A549 (cell line): ENCODE measurements at regions not wholly inside any gene's neighbourhood (a gene's known extent, or its start where the extent isn't known, plus 50 kb on each side); places are given as distances from the start of the nearest gene placed in this dataset.

Experiments
- ATAC-seq, 2 experiments: fragments of 200-7000 bp in 1 of 2; fragments of >200 bp in 1 of 2; cut with Nextera tagmentation in 1 of 2; cut with Tn5 transposase in 1 of 2; 3 replicates each; pipeline versions ENCODE4 v1.8.0 to v1.9.1; 2018 to 2020; ENCODE audit warnings: mild to moderate bottlenecking in 1 of 2, moderate library complexity in 1 of 2
- CTCF ChIA-PET: fragments of 300-600 bp; sonication (Branson Sonifier 250); formaldehyde crosslinking; extraction: SDS; loops from one replicate; lab custom pipeline; 2021; ENCODE audit warnings: antibody characterized with exemption, inconsistent platforms; lab: Yijun Ruan, JAX
- POLR2A ChIA-PET: fragments of 350-600 bp; formaldehyde crosslinking; extraction: SDS; loops from one replicate; lab custom pipeline; 2021; ENCODE audit warnings: antibody characterized with exemption, inconsistent platforms; lab: Yijun Ruan, JAX
- DNase-seq, 2 experiments: peaks; one replicate each; pipeline versions ENCODE4 v3.0.0 to v3.0.0-alpha.2; 2011 to 2016; ENCODE audit warnings: low read depth in 1 of 2, low spot score in 1 of 2
- FAIRE-seq: peaks from 2 replicates; lab custom pipeline; 2011; peaks lifted over from hg19 to GRCh38; lab: Jason Lieb, UNC
- H3K27ac ChIP-seq, 2 experiments: fragments of >200 bp; sonication (Bioruptor Twin); formaldehyde crosslinking; 3 replicates each; pipeline ENCODE4 v1.5.1; 2016 to 2017
- H3K4me1 ChIP-seq: fragments of >200 bp; sonication (Bioruptor Twin); formaldehyde crosslinking; 3 replicates; pipeline ENCODE4 v1.6.1; 2016
- H3K4me2 ChIP-seq: fragments of >200 bp; sonication (Bioruptor Twin); formaldehyde crosslinking; 3 replicates; pipeline ENCODE4 v1.6.1; 2016
- H3K4me3 ChIP-seq: fragments of >200 bp; sonication (Bioruptor Twin); formaldehyde crosslinking; 3 replicates; pipeline ENCODE4 v1.5.1; 2016
- H3K9me3 ChIP-seq: fragments of >200 bp; sonication (Bioruptor Twin); formaldehyde crosslinking; 3 replicates; pipeline ENCODE4 v1.6.1; 2016
- CBX8 ChIP-seq: fragments of 200-600 bp; sonication (generic); IDR thresholded peaks from 2 replicates; pipeline ENCODE4 v1.6.1; 2016
- CEBPB ChIP-seq, 2 experiments: fragments of >200 bp in 1 of 2; sonication (Bioruptor Twin) in 1 of 2; formaldehyde crosslinking in 1 of 2; IDR thresholded peaks; 2 replicates each; pipeline ENCODE4 v1.6.1; 2012 to 2016
- CHD2 ChIP-seq: fragments of 150-350 bp; IDR thresholded peaks from 2 replicates; pipeline ENCODE4 v1.6.1; 2014; ENCODE audit warnings: low read length; ENCODE audit not compliant: partially characterized antibody
- FOSB ChIP-seq: fragments of 250-450 bp; sonication (Bioruptor Pico); IDR thresholded peaks from 2 replicates; pipeline ENCODE4 v1.5.0; 2020; ENCODE audit warnings: mild to moderate bottlenecking, moderate library complexity
- FOSL2 ChIP-seq, 2 experiments: fragments of 450-650 bp in 1 of 2; fragments of >200 bp in 1 of 2; sonication (Bioruptor Twin) in 1 of 2; formaldehyde crosslinking; IDR thresholded peaks; 2 replicates each; pipeline versions ENCODE4 v1.5.0 to v1.6.1; 2016 to 2020; ENCODE audit warnings: mild to moderate bottlenecking in 1 of 2, moderate library complexity in 1 of 2
- FOXS1 ChIP-seq: fragments of 250-450 bp; sonication (Bioruptor Pico); IDR thresholded peaks from 2 replicates; pipeline ENCODE4 v1.5.0; 2020; ENCODE audit warnings: mild to moderate bottlenecking, moderate library complexity
- HDAC2 ChIP-seq: fragments of 200-600 bp; sonication (generic); IDR thresholded peaks from 2 replicates; pipeline ENCODE4 v1.6.1; 2016
- HOXB13 ChIP-seq: fragments of 250-450 bp; sonication (Bioruptor Pico); IDR thresholded peaks from 2 replicates; pipeline ENCODE4 v1.5.0; 2020; ENCODE audit warnings: low read depth, mild to moderate bottlenecking, moderate library complexity
- JUN ChIP-seq, 2 experiments: fragments of >200 bp; sonication (Bioruptor Twin); formaldehyde crosslinking; IDR thresholded peaks; 2 replicates in 1 of 2; 3 replicates in 1 of 2; pipeline ENCODE4 v1.6.1; 2016 to 2017
- JUNB ChIP-seq: fragments of >200 bp; sonication (Bioruptor Twin); formaldehyde crosslinking; IDR thresholded peaks from 2 replicates; pipeline ENCODE4 v1.6.1; 2016
- KDM1A ChIP-seq: fragments of 200-600 bp; sonication (generic); IDR thresholded peaks from 2 replicates; pipeline ENCODE4 v1.6.1; 2016; ENCODE audit warnings: low read depth, mild to moderate bottlenecking
- KDM5A ChIP-seq: fragments of 200-600 bp; sonication (generic); IDR thresholded peaks from 2 replicates; pipeline ENCODE4 v1.6.1; 2016; ENCODE audit warnings: antibody characterized with exemption, mild to moderate bottlenecking
- MYC ChIP-seq: IDR thresholded peaks from 2 replicates; pipeline ENCODE4 v1.6.1; 2012; ENCODE audit warnings: mild to moderate bottlenecking, inconsistent platforms, low read length, improper control_type of control experiment, borderline replicate concordance
- PHF8 ChIP-seq: fragments of 200-600 bp; sonication (generic); IDR thresholded peaks from 2 replicates; pipeline ENCODE4 v1.6.1; 2016; ENCODE audit warnings: low read depth, mild to moderate bottlenecking, antibody characterized with exemption, moderate library complexity, borderline replicate concordance
- POLR2A ChIP-seq: IDR thresholded peaks from 2 replicates; pipeline ENCODE4 v1.6.1; 2012; ENCODE audit warnings: mild to moderate bottlenecking, low read length
- RAD21 ChIP-seq, 2 experiments: fragments of >200 bp in 1 of 2; sonication (Bioruptor Twin) in 1 of 2; formaldehyde crosslinking in 1 of 2; IDR thresholded peaks in 1 of 2; conservative IDR thresholded peaks in 1 of 2; 2 replicates in 1 of 2; 3 replicates in 1 of 2; pipeline ENCODE4 v1.6.1; 2012 to 2018; ENCODE audit warnings: inconsistent platforms in 1 of 2
- RARB ChIP-seq: fragments of 250-450 bp; sonication (Bioruptor Pico); IDR thresholded peaks from 2 replicates; pipeline ENCODE4 v1.8.0; 2021; ENCODE audit warnings: mild to moderate bottlenecking, moderate library complexity
- TFCP2L1 ChIP-seq: fragments of 250-450 bp; sonication (Bioruptor Pico); IDR thresholded peaks from 2 replicates; pipeline ENCODE4 v1.5.0; 2021; ENCODE audit warnings: mild to moderate bottlenecking
- ZC3H11A ChIP-seq: fragments of 450-650 bp; IDR thresholded peaks from 2 replicates; pipeline ENCODE4 v1.6.1; 2014; ENCODE audit warnings: antibody characterized with exemption, mild to moderate bottlenecking
- ZNF302 ChIP-seq: fragments of 250-450 bp; sonication (Bioruptor Pico); IDR thresholded peaks from 2 replicates; pipeline ENCODE4 v1.9.0; 2021; ENCODE audit warnings: inconsistent platforms, mild to moderate bottlenecking, moderate library complexity
- ZSCAN20 ChIP-seq: fragments of 250-450 bp; sonication (Bioruptor Pico); IDR thresholded peaks from 2 replicates; pipeline ENCODE4 v1.8.0; 2022; ENCODE audit warnings: mild to moderate bottlenecking, moderate library complexity
- WGBS: methylation state at CpG from one replicate; pipeline ENCODE4 v1.1.6; 2017; ENCODE audit errors: missing lambda C conversion rate; 5-methylcytosine and 5-hydroxymethylcytosine counted together
- TF ChIP-seq, protein P1 (sequence below): fragments of 150-350 bp; IDR thresholded peaks from 2 replicates; pipeline ENCODE4 v1.6.1; 2014; ENCODE audit warnings: low read depth, mild to moderate bottlenecking, low read length
- TF ChIP-seq, protein P2 (sequence below): fragments of >200 bp; sonication (Bioruptor Twin); formaldehyde crosslinking; IDR thresholded peaks from 3 replicates; pipeline ENCODE4 v1.6.1; 2016

GRCh38 chr20:52294106-52294628 lies 102.6 kb upstream of the ZFP64 start:
- no peak for FAIRE-seq
- no peak for ATAC-seq
- no peak for TF ChIP-seq POLR2A
- TF ChIP-seq FOSB = no peak
- no peak for TF ChIP-seq ZNF302 (CRISPR knock-in tag)
- TF ChIP-seq CBX8 = no peak
- TF ChIP-seq ZSCAN20 (CRISPR knock-in tag) = no peak
- TF ChIP-seq, protein P1, sequence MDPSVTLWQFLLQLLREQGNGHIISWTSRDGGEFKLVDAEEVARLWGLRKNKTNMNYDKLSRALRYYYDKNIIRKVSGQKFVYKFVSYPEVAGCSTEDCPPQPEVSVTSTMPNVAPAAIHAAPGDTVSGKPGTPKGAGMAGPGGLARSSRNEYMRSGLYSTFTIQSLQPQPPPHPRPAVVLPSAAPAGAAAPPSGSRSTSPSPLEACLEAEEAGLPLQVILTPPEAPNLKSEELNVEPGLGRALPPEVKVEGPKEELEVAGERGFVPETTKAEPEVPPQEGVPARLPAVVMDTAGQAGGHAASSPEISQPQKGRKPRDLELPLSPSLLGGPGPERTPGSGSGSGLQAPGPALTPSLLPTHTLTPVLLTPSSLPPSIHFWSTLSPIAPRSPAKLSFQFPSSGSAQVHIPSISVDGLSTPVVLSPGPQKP = no peak
- no peak for TF ChIP-seq JUNB
- no peak for TF ChIP-seq ZC3H11A
- TF ChIP-seq MYC = no peak
- no peak for TF ChIP-seq FOXS1 (CRISPR knock-in tag)
- TF ChIP-seq KDM1A = no peak
- no peak for TF ChIP-seq TFCP2L1 (CRISPR knock-in tag)
- TF ChIP-seq HDAC2 = no peak
- TF ChIP-seq, protein P2, sequence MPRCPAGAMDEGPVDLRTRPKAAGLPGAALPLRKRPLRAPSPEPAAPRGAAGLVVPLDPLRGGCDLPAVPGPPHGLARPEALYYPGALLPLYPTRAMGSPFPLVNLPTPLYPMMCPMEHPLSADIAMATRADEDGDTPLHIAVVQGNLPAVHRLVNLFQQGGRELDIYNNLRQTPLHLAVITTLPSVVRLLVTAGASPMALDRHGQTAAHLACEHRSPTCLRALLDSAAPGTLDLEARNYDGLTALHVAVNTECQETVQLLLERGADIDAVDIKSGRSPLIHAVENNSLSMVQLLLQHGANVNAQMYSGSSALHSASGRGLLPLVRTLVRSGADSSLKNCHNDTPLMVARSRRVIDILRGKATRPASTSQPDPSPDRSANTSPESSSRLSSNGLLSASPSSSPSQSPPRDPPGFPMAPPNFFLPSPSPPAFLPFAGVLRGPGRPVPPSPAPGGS = no peak
- TF ChIP-seq CEBPB (IDR thresholded peaks at IDR 0.05) = no peak
- 0% methylated on average over 2 of the region's 2 CpGs for WGBS
- H3K9me3 ChIP-seq = peaks cover 4% of the 10 kb centered on the region; the same call in 1 of the 3 replicates
- H3K4me2 ChIP-seq = no peak overlapping the region
- CTCF ChIA-PET = interaction anchor here (0.6 to 1.2 kb wide), 3 partner anchors 12 to 481 kb away, joined by 3 to 4 read pairs (median 3); no protein-coding TSS in a partner anchor
- H3K27ac ChIP-seq = no peak overlapping the region
- no peak for DNase-seq
- H3K4me1 ChIP-seq = no peaks in the 10 kb centered on the region
- no peak overlapping the region for H3K4me3 ChIP-seq
- POLR2A ChIA-PET = interaction anchor here (0.6 kb wide), 1 partner anchor 13 kb away, joined by 4 read pairs; no protein-coding TSS in a partner anchor

- WGBS = 66% methylated on average over 12 of the region's 12 CpGs
- no peaks in the 10 kb centered on the region for H3K4me1 ChIP-seq
- CTCF ChIA-PET = no interaction called here
- H3K4me2 ChIP-seq = no peak overlapping the region
- no peak overlapping the region for H3K4me3 ChIP-seq
- H3K9me3 ChIP-seq = peaks cover 4% of the 10 kb centered on the region; the same call in 1 of the 3 replicates
- no peak for FAIRE-seq
- TF ChIP-seq JUN (IDR thresholded peaks at IDR 0.05) (no peak), PHF8 (no peak)
- TF ChIP-seq, protein P1 = no peak
- DNase-seq = no peak
- H3K27ac ChIP-seq = no peak overlapping the region
- POLR2A ChIA-PET = no interaction called here
- ATAC-seq = no peak
Measured at GRCh38 chr20:52291109-52291508, 99.5 kb upstream of the ZFP64 start.

DNA sequence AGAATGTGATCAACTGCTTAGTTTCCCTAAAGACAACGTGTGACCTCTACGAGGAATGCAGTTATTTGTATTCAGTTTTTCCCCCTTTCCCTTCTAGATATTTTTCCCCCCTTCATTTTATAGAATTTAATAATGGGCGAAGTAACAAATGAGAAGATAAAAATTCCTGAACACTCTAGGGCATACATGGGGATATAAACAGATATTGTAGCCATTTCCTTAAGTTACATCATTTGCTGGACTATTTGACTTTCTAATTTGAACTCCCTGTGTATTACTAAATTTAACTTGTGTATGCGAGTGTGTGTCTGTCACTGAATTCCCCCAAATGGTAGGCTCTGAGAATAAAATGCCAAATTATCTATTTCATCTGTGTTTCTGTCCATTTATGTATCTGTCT lies 99.0 kb upstream of the ZFP64 start:
- Histone ChIP-seq H3K4me1 (no peaks in the 10 kb centered on the region), H3K4me3 (no peak overlapping the region), H3K9me3 (peaks cover 4% of the 10 kb centered on the region; the same call in 1 of the 3 replicates), H3K27ac (no peak overlapping the region), H3K4me2 (no peak overlapping the region)
- DNase-seq (no peak), ATAC-seq (no peak), FAIRE-seq (no peak)
- ChIA-PET POLR2A (no interaction called here), CTCF (no interaction called here)
- no peak for TF ChIP-seq KDM5A
- TF ChIP-seq FOSL2 (IDR thresholded peaks at IDR 0.05) = no peak
- TF ChIP-seq FOSL2 (CRISPR knock-in tag; IDR thresholded peaks at IDR 0.05) = no peak
- no peak for TF ChIP-seq HOXB13 (CRISPR knock-in tag)
- TF ChIP-seq RAD21 (conservative IDR thresholded peaks at IDR 0.05 in 1 of 2, IDR thresholded peaks at IDR 0.05 in 1 of 2) = no peak
- no peak for TF ChIP-seq CHD2
- no peak for TF ChIP-seq RARB (CRISPR knock-in tag)
- TF ChIP-seq, all 56 proteins: peak for 0
- 34% methylated on average over 4 of the region's 4 CpGs for WGBS
